ENCODE measurements at regions not wholly inside any gene's neighbourhood (a gene's known extent, or its start where the extent isn't known, plus 50 kb on each side); places are given as distances from the start of the nearest gene placed in this dataset.
"Not testable (repeated sequence)": the region's sequence is repeated elsewhere in the genome, so short reads cannot be mapped to it uniquely, and the experiment has no call there.

GRCh38 chr18:59038295-59039039 is 101.2 kb upstream of the SEC11C start:
- DNase-seq: no peak

- not testable (repeated sequence) for DNase-seq
Observed at GRCh38 chr18:59039040-59039320, 100.7 kb upstream of the SEC11C start.

- no peak for DNase-seq
Observed at GRCh38 chr18:59039449-59039848, 100.2 kb upstream of the SEC11C start.

- no peak for DNase-seq
Observed at GRCh38 chr18:59040770-59041148, 98.9 kb upstream of the SEC11C start.

GRCh38 chr18:59041296-59041695 is 98.4 kb upstream of the SEC11C start:
- no peak for DNase-seq

GRCh38 chr18:59041819-59042815 is 97.6 kb upstream of the SEC11C start:
- no peak for DNase-seq

- DNase-seq: no peak
Observed at GRCh38 chr18:59044855-59045254, 94.8 kb upstream of the SEC11C start.

GRCh38 chr18:59047321-59048047 is 92.2 kb upstream of the SEC11C start:
- no peak for DNase-seq

- DNase-seq: no peak
Observed at GRCh38 chr18:59048048-59048363, 91.7 kb upstream of the SEC11C start.

GRCh38 chr18:59048378-59048777 is 91.3 kb upstream of the SEC11C start:
- no peak for DNase-seq

GRCh38 chr18:59049721-59050660 is 89.7 kb upstream of the SEC11C start:
- DNase-seq: peak; percentile 74

- no peak for DNase-seq
Observed at GRCh38 chr18:59050661-59051057, 89.0 kb upstream of the SEC11C start.

GRCh38 chr18:59051470-59052165 is 88.1 kb upstream of the SEC11C start:
- DNase-seq: no peak

GRCh38 chr18:59052965-59053820 is 86.5 kb upstream of the SEC11C start:
- no peak for DNase-seq

GRCh38 chr18:59054496-59055287 is 85.0 kb upstream of the SEC11C start:
- no peak for DNase-seq

GRCh38 chr18:59055345-59056032 is 84.2 kb upstream of the SEC11C start:
- DNase-seq: no peak

- DNase-seq: no peak
Observed at GRCh38 chr18:59056706-59057492, 82.8 kb upstream of the SEC11C start.

GRCh38 chr18:59057493-59057795 is 82.2 kb upstream of the SEC11C start:
- no peak for DNase-seq

- no peak for DNase-seq
Observed at GRCh38 chr18:59057969-59058368, 81.7 kb upstream of the SEC11C start.

Data from NCI-H2171 (cell line).